ENCODE measurements at regions not wholly inside any gene's neighbourhood (a gene's known extent, or its start where the extent isn't known, plus 50 kb on each side); places are given as distances from the start of the nearest gene placed in this dataset.

DNA sequence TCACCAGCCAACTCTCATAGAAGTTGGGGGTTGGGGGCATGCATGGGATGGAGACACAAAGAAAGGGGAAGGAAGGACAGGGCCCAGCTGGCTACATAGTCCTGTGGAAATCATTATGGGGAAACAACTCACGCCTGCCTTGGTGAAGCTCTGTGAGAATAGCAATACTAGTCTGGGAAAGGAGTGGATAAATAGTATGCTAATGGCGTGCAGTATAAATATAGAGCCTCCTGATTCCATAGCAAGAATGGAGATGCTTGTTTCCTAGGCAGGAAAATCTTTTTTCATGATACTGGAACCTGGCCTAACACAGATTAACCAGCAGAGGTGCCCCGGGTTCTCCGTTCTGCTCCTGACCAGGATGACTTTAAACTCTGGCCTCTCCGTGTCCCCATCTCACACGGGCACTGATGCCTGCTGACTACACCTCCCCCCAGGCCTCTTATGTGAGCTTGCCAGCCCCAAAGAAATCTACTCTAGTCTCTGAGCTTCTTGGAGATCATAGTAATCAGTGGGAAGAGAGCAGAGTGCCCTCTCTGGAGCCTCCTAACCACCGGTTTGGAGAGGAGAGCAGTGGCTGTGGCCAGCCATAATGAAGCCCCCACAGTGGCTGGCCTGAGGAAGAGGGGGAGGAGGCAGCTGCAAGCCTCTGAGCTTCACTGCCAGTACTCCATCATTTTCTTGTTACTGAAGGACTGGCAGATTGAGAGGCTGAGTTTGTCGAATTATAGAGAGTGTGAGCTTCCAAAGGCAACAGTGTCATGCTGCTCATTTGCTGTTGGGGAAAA lies 355.0 kb upstream of the SEMA6D start:
- TF ChIP-seq, protein P1, sequence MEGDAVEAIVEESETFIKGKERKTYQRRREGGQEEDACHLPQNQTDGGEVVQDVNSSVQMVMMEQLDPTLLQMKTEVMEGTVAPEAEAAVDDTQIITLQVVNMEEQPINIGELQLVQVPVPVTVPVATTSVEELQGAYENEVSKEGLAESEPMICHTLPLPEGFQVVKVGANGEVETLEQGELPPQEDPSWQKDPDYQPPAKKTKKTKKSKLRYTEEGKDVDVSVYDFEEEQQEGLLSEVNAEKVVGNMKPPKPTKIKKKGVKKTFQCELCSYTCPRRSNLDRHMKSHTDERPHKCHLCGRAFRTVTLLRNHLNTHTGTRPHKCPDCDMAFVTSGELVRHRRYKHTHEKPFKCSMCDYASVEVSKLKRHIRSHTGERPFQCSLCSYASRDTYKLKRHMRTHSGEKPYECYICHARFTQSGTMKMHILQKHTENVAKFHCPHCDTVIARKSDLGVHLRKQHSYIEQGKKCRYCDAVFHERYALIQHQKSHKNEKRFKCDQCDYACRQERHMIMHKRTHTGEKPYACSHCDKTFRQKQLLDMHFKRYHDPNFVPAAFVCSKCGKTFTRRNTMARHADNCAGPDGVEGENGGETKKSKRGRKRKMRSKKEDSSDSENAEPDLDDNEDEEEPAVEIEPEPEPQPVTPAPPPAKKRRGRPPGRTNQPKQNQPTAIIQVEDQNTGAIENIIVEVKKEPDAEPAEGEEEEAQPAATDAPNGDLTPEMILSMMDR (IDR thresholded peaks at IDR 0.05; ENCODE audit: unreplicated experiment): no peak
- H3K27ac Mint-ChIP-seq (ENCODE audit: unreplicated experiment): no peak overlapping the region
- H3K27me3 Mint-ChIP-seq (ENCODE audit: unreplicated experiment): no peaks in the 10 kb centered on the region
- no peak overlapping the region for H3K4me3 Mint-ChIP-seq (ENCODE audit: low read depth, unreplicated experiment)
- CTCF ChIA-PET: no interaction called here
- H3K9me3 Mint-ChIP-seq (ENCODE audit: low read depth, unreplicated experiment): peaks cover 16% of the 10 kb centered on the region
- no peak for DNase-seq
- intact Hi-C loops (cut with micrococcal nuclease; ENCODE audit: unreplicated experiment): no loop called here
- no TSS peak for BruUV-seq (replicated peaks)
- no peaks in the 10 kb centered on the region for H3K4me1 Mint-ChIP-seq (ENCODE audit: low read depth, unreplicated experiment)
- no peaks in the 10 kb centered on the region for H3K36me3 Mint-ChIP-seq (ENCODE audit: insufficient read depth, unreplicated experiment)

DNA sequence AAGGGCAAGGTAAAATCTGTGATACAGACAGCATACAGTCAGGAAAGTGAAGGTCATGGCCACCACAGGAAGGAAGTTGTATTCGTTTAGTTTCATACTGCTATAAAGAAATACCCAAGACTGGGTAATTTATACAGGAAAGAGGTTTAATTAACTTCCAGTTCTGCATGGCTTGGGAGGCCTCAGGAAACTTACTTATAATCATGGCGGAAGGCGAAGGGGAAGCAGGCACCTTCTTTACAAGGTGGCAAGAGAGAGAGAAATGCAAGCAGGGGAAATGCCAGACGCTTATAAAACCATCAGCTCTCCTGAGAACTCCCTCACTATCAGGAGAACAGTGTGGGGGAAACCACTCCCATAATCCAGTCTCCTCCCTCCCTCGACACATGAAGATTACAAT lies 353.7 kb upstream of the SEMA6D start:
- Mint-ChIP-seq H3K4me3 (ENCODE audit: low read depth, unreplicated experiment) (no peak overlapping the region), H3K27me3 (ENCODE audit: unreplicated experiment) (no peaks in the 10 kb centered on the region), H3K27ac (ENCODE audit: unreplicated experiment) (no peak overlapping the region), H3K4me1 (ENCODE audit: low read depth, unreplicated experiment) (no peaks in the 10 kb centered on the region), H3K36me3 (ENCODE audit: insufficient read depth, unreplicated experiment) (no peaks in the 10 kb centered on the region), H3K9me3 (ENCODE audit: low read depth, unreplicated experiment) (peaks cover 18% of the 10 kb centered on the region)
- no TSS peak for BruUV-seq (replicated peaks)
- CTCF ChIA-PET: no interaction called here
- no peak for DNase-seq
- TF ChIP-seq, protein P1 (IDR thresholded peaks at IDR 0.05; ENCODE audit: unreplicated experiment): no peak
- intact Hi-C loops (cut with micrococcal nuclease; ENCODE audit: unreplicated experiment): no loop called here

DNA sequence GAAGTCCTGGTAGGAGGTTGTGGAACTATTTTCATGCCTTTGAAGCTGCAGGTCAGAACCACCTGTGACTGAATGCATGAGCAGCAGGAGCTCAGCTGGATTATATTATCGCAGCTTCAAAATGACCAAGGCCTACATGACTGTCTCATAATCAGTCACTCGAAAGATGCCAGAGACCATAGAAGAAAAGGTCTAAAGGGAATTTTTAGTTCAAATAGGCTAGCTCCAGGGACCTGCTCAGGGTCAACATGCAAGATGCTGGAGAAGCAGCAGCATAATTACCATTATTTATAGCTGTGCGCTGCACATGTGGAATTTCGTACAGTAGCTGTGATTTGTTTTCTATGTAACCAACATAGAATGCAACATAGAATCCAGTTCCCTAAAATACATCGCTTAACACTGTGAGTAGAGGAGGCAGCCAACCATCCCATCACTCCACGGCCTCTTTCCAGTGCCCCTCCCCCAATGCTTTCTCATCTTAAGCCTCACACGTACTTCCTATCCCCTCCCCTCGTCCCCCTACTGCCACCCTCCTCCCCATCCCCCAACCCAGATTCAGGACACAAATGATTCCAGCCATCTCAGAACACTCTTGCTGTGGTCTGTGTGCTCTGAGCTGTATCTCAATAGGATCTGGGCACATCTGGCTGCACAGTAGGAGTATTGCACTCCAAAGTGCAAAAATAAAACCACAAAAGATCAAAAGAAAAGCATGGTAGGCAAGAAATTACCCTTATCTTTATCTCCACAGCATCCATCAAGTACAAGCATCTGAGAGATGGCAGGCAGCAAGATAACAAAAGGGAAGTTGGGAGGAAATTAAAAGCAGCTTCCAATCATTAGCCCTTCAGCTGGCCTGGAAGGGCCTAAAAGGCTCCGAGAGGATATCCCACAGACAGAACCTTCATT lies 352.8 kb upstream of the SEMA6D start:
- no peak for DNase-seq
- TF ChIP-seq, protein P1 (IDR thresholded peaks at IDR 0.05; ENCODE audit: unreplicated experiment): no peak
- Mint-ChIP-seq H3K4me1 (ENCODE audit: low read depth, unreplicated experiment) (no peaks in the 10 kb centered on the region), H3K27ac (ENCODE audit: unreplicated experiment) (no peak overlapping the region), H3K36me3 (ENCODE audit: insufficient read depth, unreplicated experiment) (no peaks in the 10 kb centered on the region), H3K27me3 (ENCODE audit: unreplicated experiment) (no peaks in the 10 kb centered on the region), H3K4me3 (ENCODE audit: low read depth, unreplicated experiment) (no peak overlapping the region), H3K9me3 (ENCODE audit: low read depth, unreplicated experiment) (peaks cover 18% of the 10 kb centered on the region)
- no TSS peak for BruUV-seq (replicated peaks)
- CTCF ChIA-PET: no interaction called here
- intact Hi-C loops (cut with micrococcal nuclease; ENCODE audit: unreplicated experiment): no loop called here

DNA sequence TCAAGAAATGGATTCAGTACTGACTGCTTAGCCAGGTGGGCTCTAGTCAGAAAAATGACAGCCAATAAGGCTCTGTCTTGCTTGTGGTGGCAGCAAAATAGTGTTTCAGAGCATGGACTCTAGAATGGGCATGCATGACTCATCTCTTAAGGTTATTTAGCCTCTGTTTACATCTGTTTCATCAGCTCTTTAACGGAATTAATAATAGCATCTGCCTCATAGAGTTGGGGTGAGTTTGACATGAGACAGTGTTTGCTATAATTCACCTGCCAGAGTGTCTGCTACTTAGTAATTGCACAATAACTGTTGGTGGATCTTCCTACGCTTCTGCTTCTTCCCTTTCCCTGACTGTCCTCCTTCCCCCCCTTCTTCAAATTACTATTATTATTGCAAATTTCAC lies 350.4 kb upstream of the SEMA6D start:
- Mint-ChIP-seq H3K36me3 (ENCODE audit: insufficient read depth, unreplicated experiment) (no peaks in the 10 kb centered on the region), H3K27ac (ENCODE audit: unreplicated experiment) (no peak overlapping the region), H3K4me1 (ENCODE audit: low read depth, unreplicated experiment) (no peaks in the 10 kb centered on the region), H3K9me3 (ENCODE audit: low read depth, unreplicated experiment) (peaks cover 17% of the 10 kb centered on the region), H3K27me3 (ENCODE audit: unreplicated experiment) (no peaks in the 10 kb centered on the region), H3K4me3 (ENCODE audit: low read depth, unreplicated experiment) (no peak overlapping the region)
- intact Hi-C loops (cut with micrococcal nuclease; ENCODE audit: unreplicated experiment): no loop called here
- CTCF ChIA-PET: no interaction called here
- no peak for DNase-seq
- no TSS peak for BruUV-seq (replicated peaks)
- TF ChIP-seq, protein P1 (IDR thresholded peaks at IDR 0.05; ENCODE audit: unreplicated experiment): no peak
